IMR-90 (cell line): ENCODE measurements at regions not wholly inside any gene's neighbourhood (a gene's known extent, or its start where the extent isn't known, plus 50 kb on each side); places are given as distances from the start of the nearest gene placed in this dataset.

Experiments used
- ATAC-seq: fragments of 200-7000 bp; cut with Tn5 transposase; 2 replicates; pipeline ENCODE4 v1.9.1; 2020; ENCODE audit warnings: low read depth, mild to moderate bottlenecking, moderate library complexity
- BruUV-seq: library from RNA; stranded (reverse); fragments of 400-500 nt; replicated peaks from 2 replicates; lab custom pipeline; 2021; lab: Mats Ljungman, UMichigan
- CTCF ChIA-PET: fragments of 300-600 bp; formaldehyde crosslinking; extraction: SDS; loops from one replicate; lab custom pipeline; 2021; ENCODE audit warnings: antibody characterized with exemption; lab: Yijun Ruan, JAX
- POLR2A ChIA-PET: fragments of 300-600 bp; sonication (Branson Sonifier 250); formaldehyde crosslinking; loops from one replicate; lab custom pipeline; 2022; ENCODE audit warnings: antibody characterized with exemption; ENCODE audit not compliant: unreplicated experiment; lab: Charles Lee
- DNase-seq: peaks from one replicate; pipeline ENCODE4 v3.0.0; 2013
- H2AFZ ChIP-seq: replicated peaks from 2 replicates; pipeline ENCODE3; 2013; ENCODE audit warnings: low read length, mild to moderate bottlenecking; ENCODE audit not compliant: poor library complexity
- H2AK5ac ChIP-seq: 2 replicates; pipeline ENCODE4 v1.6.1; 2013; ENCODE audit warnings: low read depth, low read length, inconsistent platforms
- H2AK9ac ChIP-seq: replicated peaks from 2 replicates; pipeline ENCODE3; 2013; ENCODE audit warnings: mild to moderate bottlenecking, low read depth, low read length, moderate library complexity; ENCODE audit not compliant: poor library complexity
- H2BK120ac ChIP-seq: 2 replicates; pipeline ENCODE4 v1.6.1; 2013; ENCODE audit warnings: low read depth, low read length, inconsistent platforms
- H2BK15ac ChIP-seq: 3 replicates; pipeline ENCODE4 v1.6.1; 2013; ENCODE audit warnings: low read depth, low read length, inconsistent platforms
- H2BK20ac ChIP-seq: 2 replicates; pipeline ENCODE4 v1.6.1; 2013; ENCODE audit warnings: low read depth, mild to moderate bottlenecking, inconsistent platforms, low read length, moderate library complexity
- H2BK5ac ChIP-seq: 2 replicates; pipeline ENCODE4 v1.6.1; 2013; ENCODE audit warnings: mild to moderate bottlenecking, low read depth, low read length, inconsistent platforms; ENCODE audit not compliant: poor library complexity, severe bottlenecking
- H3K14ac ChIP-seq: replicated peaks from 2 replicates; pipeline ENCODE4 v1.6.1; 2013; ENCODE audit warnings: low read depth, low read length, inconsistent platforms
- H3K18ac ChIP-seq: 2 replicates; pipeline ENCODE4 v1.6.1; 2013; ENCODE audit warnings: low read depth, low read length, control low read depth
- H3K23ac ChIP-seq: 2 replicates; pipeline ENCODE4 v1.6.1; 2013; ENCODE audit warnings: low read depth, low read length, inconsistent platforms
- H3K27ac ChIP-seq: 2 replicates; pipeline ENCODE4 v1.5.1; 2013; ENCODE audit warnings: mild to moderate bottlenecking, control low read depth, low read length; ENCODE audit not compliant: insufficient read depth
- H3K27me3 ChIP-seq: 2 replicates; pipeline ENCODE4 v1.6.1; 2013; ENCODE audit warnings: low read length; ENCODE audit not compliant: control insufficient read depth, insufficient read depth
- H3K36me3 ChIP-seq: 2 replicates; pipeline ENCODE4 v1.6.1; 2013; ENCODE audit warnings: low read length, mixed read lengths; ENCODE audit not compliant: control insufficient read depth, insufficient read depth
- H3K4ac ChIP-seq: 2 replicates; pipeline ENCODE4 v1.6.1; 2013; ENCODE audit warnings: low read depth, low read length, inconsistent platforms
- H3K4me1 ChIP-seq: 2 replicates; pipeline ENCODE4 v1.6.1; 2013; ENCODE audit warnings: low read length, mixed read lengths; ENCODE audit not compliant: control insufficient read depth, insufficient read depth
- H3K4me2 ChIP-seq: 2 replicates; pipeline ENCODE4 v1.6.1; 2013; ENCODE audit warnings: low read depth, mild to moderate bottlenecking, control low read depth, low read length, moderate library complexity
- H3K4me3 ChIP-seq: 2 replicates; pipeline ENCODE4 v1.5.1; 2013; ENCODE audit warnings: low read depth, mild to moderate bottlenecking, control low read depth, low read length, moderate library complexity; ENCODE audit not compliant: insufficient read depth
- H3K56ac ChIP-seq: 2 replicates; pipeline ENCODE4 v1.6.1; 2013; ENCODE audit warnings: low read length, inconsistent platforms; ENCODE audit not compliant: insufficient read depth; ENCODE audit errors: extremely low read depth
- H3K79me1 ChIP-seq, 2 experiments: 2 replicates each; pipeline ENCODE4 v1.6.1; 2013; ENCODE audit warnings: low read length in 2 of 2, inconsistent platforms in 1 of 2, low read depth in 1 of 2
- H3K9ac ChIP-seq: 2 replicates; pipeline ENCODE4 v1.6.1; 2013; ENCODE audit warnings: low read depth, low read length, control low read depth
- H3K9me1 ChIP-seq: 2 replicates; pipeline ENCODE4 v1.6.1; 2013; ENCODE audit warnings: low read length, inconsistent platforms; ENCODE audit not compliant: insufficient read depth
- H3K9me3 ChIP-seq: 2 replicates; pipeline ENCODE4 v1.6.1; 2013; ENCODE audit warnings: low read length; ENCODE audit not compliant: control insufficient read depth, insufficient read depth
- H4K20me1 ChIP-seq: 2 replicates; pipeline ENCODE4 v1.6.1; 2013; ENCODE audit warnings: low read length, inconsistent platforms; ENCODE audit not compliant: insufficient read depth
- H4K5ac ChIP-seq: 2 replicates; pipeline ENCODE4 v1.6.1; 2013; ENCODE audit warnings: mild to moderate bottlenecking, low read depth, low read length, control low read depth
- H4K8ac ChIP-seq, 2 experiments: 2 replicates each; pipeline ENCODE4 v1.6.1; 2013; ENCODE audit warnings: low read depth in 2 of 2, low read length in 2 of 2, control low read depth in 1 of 2, inconsistent platforms in 1 of 2
- H4K91ac ChIP-seq: 2 replicates; pipeline ENCODE4 v1.6.1; 2013; ENCODE audit warnings: low read depth, low read length, inconsistent platforms; ENCODE audit not compliant: insufficient read depth
- BHLHE40 ChIP-seq: fragments of 150-350 bp; IDR thresholded peaks from 2 replicates; pipeline ENCODE4 v1.6.1; 2016; ENCODE audit warnings: mild to moderate bottlenecking, low read depth, low read length
- CEBPB ChIP-seq: IDR thresholded peaks from 2 replicates; pipeline ENCODE4 v1.6.1; 2012; ENCODE audit warnings: low read depth, low read length, improper control_type of control experiment
- CHD1 ChIP-seq: IDR thresholded peaks from 2 replicates; pipeline ENCODE4 v1.6.1; 2012; ENCODE audit warnings: low read depth, low read length, improper control_type of control experiment
- ELK1 ChIP-seq: fragments of 150-350 bp; IDR thresholded peaks from 2 replicates; pipeline ENCODE4 v1.6.1; 2016; ENCODE audit warnings: low read depth, mild to moderate bottlenecking, low read length, moderate library complexity, borderline replicate concordance
- FOS ChIP-seq: fragments of 150-350 bp; IDR thresholded peaks from 2 replicates; pipeline ENCODE4 v1.6.1; 2016; ENCODE audit warnings: low read depth, low read length
- MAFK ChIP-seq: IDR thresholded peaks from 2 replicates; pipeline ENCODE4 v1.6.1; 2012; ENCODE audit warnings: low read depth, low read length, improper control_type of control experiment
- MAZ ChIP-seq: IDR thresholded peaks from 2 replicates; pipeline ENCODE4 v1.6.1; 2012; ENCODE audit warnings: low read depth, mild to moderate bottlenecking, low read length, improper control_type of control experiment, moderate library complexity, borderline replicate concordance
- MXI1 ChIP-seq: IDR thresholded peaks from 2 replicates; pipeline ENCODE4 v1.6.1; 2012; ENCODE audit warnings: low read depth, mild to moderate bottlenecking, low read length, moderate library complexity, borderline replicate concordance
- NFE2L2 ChIP-seq: fragments of 150-350 bp; IDR thresholded peaks from 2 replicates; pipeline ENCODE4 v1.6.1; 2016; ENCODE audit warnings: low read depth, mild to moderate bottlenecking, low read length
- POLR2A ChIP-seq: IDR thresholded peaks from 2 replicates; pipeline ENCODE4 v1.6.1; 2012; ENCODE audit warnings: mild to moderate bottlenecking, low read depth, low read length
- RAD21 ChIP-seq: IDR thresholded peaks from 2 replicates; pipeline ENCODE4 v1.6.1; 2012; ENCODE audit warnings: low read length, improper control_type of control experiment
- RCOR1 ChIP-seq: IDR thresholded peaks from 2 replicates; pipeline ENCODE4 v1.6.1; 2012; ENCODE audit warnings: mild to moderate bottlenecking, low read length, improper control_type of control experiment; ENCODE audit not compliant: insufficient replicate concordance
- RFX5 ChIP-seq: IDR thresholded peaks from 2 replicates; pipeline ENCODE4 v1.8.0; 2012; ENCODE audit warnings: low read depth, mild to moderate bottlenecking, low read length, moderate library complexity
- SMC3 ChIP-seq: fragments of 150-350 bp; IDR thresholded peaks from 2 replicates; pipeline ENCODE4 v1.6.1; 2016; ENCODE audit warnings: low read depth, mild to moderate bottlenecking, antibody characterized with exemption, low read length, moderate library complexity
- WGBS, 2 experiments: methylation state at CpG; one replicate each; pipeline versions ENCODE4 v1.1.5 to v1.1.7; 2013; ENCODE audit warnings: missing lambda C conversion rate in 2 of 2; ENCODE audit not compliant: insufficient read length in 1 of 2; ENCODE audit errors: extremely low coverage in 2 of 2; 5-methylcytosine and 5-hydroxymethylcytosine counted together
- dilution Hi-C: fragments of 300-500 bp; cut with HindIII; formaldehyde crosslinking; loops from one replicate; pipeline ENCODE4 v1.14.3; 2018; ENCODE audit warnings: low sequenced_read_pairs; ENCODE audit not compliant: unreplicated experiment
- in situ Hi-C: fragments of 300-500 bp; cut with MboI; formaldehyde crosslinking; loops from 3 replicates; pipeline ENCODE4 v1.14.3; 2019; ENCODE audit warnings: low sequenced_read_pairs, inconsistent platforms, mixed read lengths
- intact Hi-C: fragments of 100-400 bp; cut with micrococcal nuclease; formaldehyde crosslinking; loops from 2 replicates; pipeline ENCODE4 v1.10.0; 2022
- TF ChIP-seq, protein P1 (sequence below): conservative IDR thresholded peaks from 2 replicates; pipeline ENCODE4 v1.5.1; 2012; ENCODE audit warnings: mild to moderate bottlenecking, low read depth, low read length, improper control_type of control experiment
- TF ChIP-seq, protein P2 (sequence below): fragments of 150-350 bp; IDR thresholded peaks from 2 replicates; pipeline ENCODE4 v1.6.1; 2017; ENCODE audit warnings: mild to moderate bottlenecking, antibody characterized with exemption, low read length, low read depth

- Histone ChIP-seq H3K9ac (no peak overlapping the region), H3K4ac (no peak overlapping the region), H3K27ac (no peak overlapping the region), H3K9me3 (peaks cover 6% of the 10 kb centered on the region; the same call in 1 of the 2 replicates), H3K4me3 (no peak overlapping the region), H3K36me3 (no peaks in the 10 kb centered on the region), H2BK5ac (no peak overlapping the region), H2AK9ac (no peak overlapping the region), H3K56ac (no peak overlapping the region), H3K4me1 (no peaks in the 10 kb centered on the region), H2BK120ac (no peak overlapping the region), H2BK15ac (no peak overlapping the region), H4K20me1 (no peaks in the 10 kb centered on the region), H3K27me3 (no peaks in the 10 kb centered on the region), H3K79me1 (no peaks in the 10 kb centered on the region), H3K18ac (no peak overlapping the region), H4K5ac (no peak overlapping the region), H2AFZ (no peak overlapping the region), H4K91ac (no peak overlapping the region), H4K8ac (no peak overlapping the region), H3K9me1 (no peaks in the 10 kb centered on the region), H3K4me2 (no peak overlapping the region), H2BK20ac (no peak overlapping the region), H3K14ac (no peak overlapping the region), H2AK5ac (no peak overlapping the region), H3K23ac (no peak overlapping the region)
- in situ Hi-C loops = loop anchor here (10.0 kb wide), 1 partner anchor 55 kb away; no protein-coding TSS in a partner anchor
- DNase-seq (no peak), ATAC-seq (no peak)
- TF ChIP-seq, protein P1, sequence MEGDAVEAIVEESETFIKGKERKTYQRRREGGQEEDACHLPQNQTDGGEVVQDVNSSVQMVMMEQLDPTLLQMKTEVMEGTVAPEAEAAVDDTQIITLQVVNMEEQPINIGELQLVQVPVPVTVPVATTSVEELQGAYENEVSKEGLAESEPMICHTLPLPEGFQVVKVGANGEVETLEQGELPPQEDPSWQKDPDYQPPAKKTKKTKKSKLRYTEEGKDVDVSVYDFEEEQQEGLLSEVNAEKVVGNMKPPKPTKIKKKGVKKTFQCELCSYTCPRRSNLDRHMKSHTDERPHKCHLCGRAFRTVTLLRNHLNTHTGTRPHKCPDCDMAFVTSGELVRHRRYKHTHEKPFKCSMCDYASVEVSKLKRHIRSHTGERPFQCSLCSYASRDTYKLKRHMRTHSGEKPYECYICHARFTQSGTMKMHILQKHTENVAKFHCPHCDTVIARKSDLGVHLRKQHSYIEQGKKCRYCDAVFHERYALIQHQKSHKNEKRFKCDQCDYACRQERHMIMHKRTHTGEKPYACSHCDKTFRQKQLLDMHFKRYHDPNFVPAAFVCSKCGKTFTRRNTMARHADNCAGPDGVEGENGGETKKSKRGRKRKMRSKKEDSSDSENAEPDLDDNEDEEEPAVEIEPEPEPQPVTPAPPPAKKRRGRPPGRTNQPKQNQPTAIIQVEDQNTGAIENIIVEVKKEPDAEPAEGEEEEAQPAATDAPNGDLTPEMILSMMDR = no peak
- TF ChIP-seq CEBPB (no peak), MXI1 (no peak), RAD21 (no peak), CHD1 (no peak), RCOR1 (no peak), MAZ (no peak), ELK1 (no peak), POLR2A (no peak), FOS (no peak), RFX5 (no peak), MAFK (no peak), NFE2L2 (no peak), SMC3 (no peak), BHLHE40 (no peak)
- TF ChIP-seq, protein P2, sequence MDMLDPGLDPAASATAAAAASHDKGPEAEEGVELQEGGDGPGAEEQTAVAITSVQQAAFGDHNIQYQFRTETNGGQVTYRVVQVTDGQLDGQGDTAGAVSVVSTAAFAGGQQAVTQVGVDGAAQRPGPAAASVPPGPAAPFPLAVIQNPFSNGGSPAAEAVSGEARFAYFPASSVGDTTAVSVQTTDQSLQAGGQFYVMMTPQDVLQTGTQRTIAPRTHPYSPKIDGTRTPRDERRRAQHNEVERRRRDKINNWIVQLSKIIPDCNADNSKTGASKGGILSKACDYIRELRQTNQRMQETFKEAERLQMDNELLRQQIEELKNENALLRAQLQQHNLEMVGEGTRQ = no peak
- no CpG with 5 or more reads among the region's 5 CpGs for WGBS, 2 experiments
- CTCF ChIA-PET = no interaction called here
- dilution Hi-C loops = no loop called here
- POLR2A ChIA-PET = no interaction called here
- no TSS peak for BruUV-seq
- intact Hi-C loops = no loop called here
These were observed 159.2 kb upstream of the XYLT1 start for GRCh38 chr16:17629936-17630335.
